ENCODE measurements at regions not wholly inside any gene's neighbourhood (a gene's known extent, or its start where the extent isn't known, plus 50 kb on each side); places are given as distances from the start of the nearest gene placed in this dataset.

DNA sequence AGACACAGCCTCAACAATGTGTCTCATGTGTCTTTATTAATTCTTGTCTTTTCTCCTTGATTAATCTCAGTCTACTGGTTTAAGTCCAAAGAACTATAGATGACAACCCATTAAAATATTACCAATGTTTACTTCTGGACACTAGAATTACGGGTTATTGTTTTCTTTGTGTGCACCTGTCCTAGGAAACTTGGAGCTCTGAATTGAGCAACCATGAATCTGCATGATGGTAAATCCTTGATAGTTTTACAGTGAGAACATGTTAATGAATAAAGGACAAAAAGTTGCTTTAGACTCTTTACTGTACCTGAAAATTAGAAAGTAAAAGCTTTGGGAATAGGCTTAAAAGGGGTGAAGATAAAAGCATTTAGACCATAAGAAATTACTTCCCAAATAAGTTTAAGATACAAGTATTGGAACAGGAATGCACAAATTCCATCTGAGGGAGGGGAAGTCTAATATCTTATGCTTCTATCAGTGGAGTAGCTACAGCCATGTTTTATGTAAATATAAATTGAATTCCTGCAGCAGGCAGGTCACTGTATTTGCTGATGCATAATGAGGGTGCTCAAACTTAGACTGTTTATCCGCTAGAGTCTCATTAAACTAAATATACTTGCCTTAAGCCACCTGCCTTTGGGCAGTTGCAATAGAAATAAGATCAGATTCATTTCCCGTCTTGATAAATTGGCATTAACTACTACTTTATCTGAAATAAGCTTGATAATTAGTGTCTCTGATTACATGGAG, 603.7 kb upstream of the GCFC2 start:
- DNase-seq = no peak

DNA sequence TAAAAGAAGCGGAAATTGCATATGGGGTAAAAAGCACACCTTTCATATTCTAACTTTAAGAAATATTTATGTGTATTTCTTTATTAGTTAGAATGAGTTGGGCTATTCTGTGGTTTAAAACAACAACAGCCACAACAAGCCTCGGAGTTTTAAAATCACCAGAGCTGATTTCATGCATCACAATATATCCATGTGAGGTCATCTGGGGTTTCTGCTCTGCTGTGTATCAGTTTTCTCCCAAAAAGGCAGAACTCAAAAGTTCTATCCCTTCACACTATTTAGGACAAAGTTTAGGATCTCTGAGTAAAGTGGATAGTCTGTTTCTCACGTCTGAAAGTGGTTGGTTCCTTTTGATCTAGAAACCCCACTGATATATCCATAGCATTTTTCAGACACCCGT, 601.5 kb upstream of the GCFC2 start:
- DNase-seq = no peak

DNA sequence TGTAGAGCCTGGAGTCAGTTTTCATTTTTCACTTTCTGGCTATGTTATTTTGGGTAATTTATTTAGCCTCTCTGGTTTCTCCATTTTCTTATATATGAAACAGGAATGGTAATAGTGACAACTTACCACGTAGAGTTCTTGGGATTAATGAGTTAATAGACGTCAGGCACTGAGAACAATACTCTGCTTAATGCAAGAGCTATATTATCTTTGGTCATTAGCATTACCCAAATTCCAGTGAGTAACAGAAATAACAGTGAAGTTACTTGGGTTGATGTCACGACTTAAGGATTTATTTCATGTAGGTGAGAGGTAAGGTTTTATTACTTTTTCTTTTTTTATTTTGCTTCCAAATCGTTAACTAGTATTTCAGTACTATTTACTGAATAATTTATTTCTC, 601.0 kb upstream of the GCFC2 start:
- no peak for DNase-seq

DNA sequence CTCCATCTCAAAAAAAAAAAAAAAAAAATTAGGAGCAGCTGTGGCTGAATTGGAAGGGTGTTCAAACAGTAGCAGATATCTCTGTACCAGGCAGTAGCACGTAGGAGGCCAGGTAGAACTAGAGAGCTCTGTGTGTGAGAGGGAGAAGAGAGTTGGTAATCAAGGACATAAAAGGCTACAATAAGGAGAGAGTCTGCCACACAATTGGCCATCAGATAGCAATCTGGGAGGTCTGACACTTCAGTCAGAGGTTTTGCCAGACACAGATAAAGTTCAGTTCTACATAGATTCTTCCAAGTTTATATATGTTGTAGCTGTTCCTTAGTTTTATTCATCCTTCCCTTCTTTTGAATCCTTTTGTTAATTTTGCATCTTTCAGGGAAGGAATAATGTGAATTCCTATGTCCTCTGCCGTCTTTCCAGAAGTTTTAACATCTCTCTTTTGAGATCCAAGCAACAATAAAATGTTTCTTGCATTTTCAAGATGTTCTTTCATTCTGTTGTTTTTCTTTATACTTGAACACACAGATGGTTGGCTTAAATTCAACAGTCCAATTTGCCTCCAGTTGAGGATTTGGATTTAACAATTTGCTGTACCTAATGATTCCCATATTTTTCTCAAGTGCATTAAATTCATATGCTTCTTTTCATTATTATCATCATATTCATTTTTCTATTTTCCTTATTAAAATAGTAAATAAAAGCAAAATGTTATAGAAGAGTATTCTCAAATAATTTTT, 600.3 kb upstream of the GCFC2 start:
- DNase-seq = no peak

DNA sequence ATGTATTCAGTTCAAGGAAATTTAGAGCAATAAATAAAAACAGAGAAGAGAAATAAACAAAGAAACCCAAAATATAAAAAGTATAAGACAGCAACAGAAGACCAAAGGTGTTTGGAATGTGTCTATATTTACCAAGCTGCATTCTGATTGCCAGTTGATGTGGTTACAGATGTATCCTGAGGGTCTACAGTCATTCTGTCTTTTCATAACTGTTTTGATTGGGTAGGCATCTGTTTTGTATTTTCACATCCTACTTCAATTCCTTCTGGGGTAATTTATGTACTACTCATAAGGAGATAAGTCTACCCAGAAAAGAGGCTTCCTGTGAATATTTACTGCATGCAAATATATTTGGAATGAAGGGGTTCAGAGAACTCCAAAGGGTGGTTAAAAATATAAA, 596.8 kb upstream of the GCFC2 start:
- DNase-seq = no peak

DNA sequence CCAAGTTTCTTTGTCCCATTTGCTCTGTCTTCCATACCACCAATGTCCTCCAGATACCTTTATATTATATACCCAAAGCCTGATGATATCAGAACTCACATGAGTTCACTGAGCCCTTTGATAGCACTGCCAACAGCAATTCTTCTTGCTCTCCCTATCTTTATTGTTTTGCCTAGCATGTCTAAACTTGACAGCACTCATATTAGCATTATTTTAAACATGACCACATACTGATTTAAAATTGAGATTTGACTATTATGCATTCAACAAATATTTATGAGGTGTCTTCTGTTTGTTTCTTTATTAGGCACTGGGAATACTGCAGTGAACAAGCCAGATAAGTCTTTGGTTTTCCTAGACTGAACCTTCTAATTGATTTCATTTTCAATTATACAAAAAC, 587.3 kb upstream of the GCFC2 start:
- DNase-seq = no peak

DNA sequence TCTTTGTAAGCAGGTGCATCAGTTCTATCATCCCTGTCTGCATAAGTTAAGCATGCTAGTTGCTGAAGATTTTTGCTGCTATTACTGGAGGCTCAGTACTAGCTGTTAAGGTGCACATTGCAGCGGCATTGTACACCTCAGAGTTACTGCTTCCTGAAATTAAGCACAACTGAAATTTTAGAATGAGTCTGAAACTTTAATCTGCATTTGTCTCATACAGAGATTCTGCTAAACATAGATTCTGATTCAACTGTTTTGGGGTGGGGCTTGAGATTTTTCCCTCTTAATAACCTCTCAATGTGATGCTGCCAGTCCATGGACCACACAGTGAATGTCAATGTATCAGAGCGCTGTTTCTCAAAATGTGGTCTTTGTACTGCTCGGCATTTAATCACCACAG, 585.7 kb upstream of the GCFC2 start:
- no peak for DNase-seq

DNA sequence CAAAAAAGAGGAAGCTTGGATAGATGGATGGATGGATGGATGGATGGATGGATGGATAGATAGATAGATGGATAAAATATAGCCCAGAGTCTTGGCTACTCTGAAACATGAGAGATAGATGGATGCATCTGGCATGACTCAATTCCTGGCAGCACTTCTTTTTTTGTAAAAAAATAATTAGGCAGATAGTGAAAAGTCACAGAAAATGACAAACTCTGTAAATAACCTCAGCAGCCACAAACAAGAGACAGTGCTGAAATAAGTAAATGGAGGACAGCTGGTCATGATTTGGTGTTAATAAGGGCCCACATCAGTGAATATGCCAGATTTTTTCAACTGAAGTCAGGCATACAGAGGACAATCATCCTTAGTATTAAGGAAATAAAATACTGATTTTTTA, 585.0 kb upstream of the GCFC2 start:
- DNase-seq = no peak

DNA sequence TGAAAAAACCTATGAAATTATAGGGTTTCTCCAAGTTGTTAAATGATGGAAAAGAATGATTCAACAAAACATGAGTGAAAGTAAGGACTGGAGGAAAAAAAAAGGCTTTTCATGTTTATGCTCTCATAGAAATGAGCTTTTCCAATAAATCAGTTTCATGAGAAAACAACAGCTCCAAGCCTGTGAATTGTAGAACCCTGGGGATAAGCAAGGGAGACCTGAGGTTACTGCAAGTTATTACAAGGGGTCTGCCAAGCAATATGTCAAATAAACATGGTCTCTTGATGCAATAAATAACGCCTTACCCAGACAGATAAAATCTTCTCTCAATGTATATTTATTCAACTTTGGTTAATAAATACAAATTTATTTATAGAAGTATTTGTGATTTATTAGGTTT, 577.9 kb upstream of the GCFC2 start:
- DNase-seq = no peak

DNA sequence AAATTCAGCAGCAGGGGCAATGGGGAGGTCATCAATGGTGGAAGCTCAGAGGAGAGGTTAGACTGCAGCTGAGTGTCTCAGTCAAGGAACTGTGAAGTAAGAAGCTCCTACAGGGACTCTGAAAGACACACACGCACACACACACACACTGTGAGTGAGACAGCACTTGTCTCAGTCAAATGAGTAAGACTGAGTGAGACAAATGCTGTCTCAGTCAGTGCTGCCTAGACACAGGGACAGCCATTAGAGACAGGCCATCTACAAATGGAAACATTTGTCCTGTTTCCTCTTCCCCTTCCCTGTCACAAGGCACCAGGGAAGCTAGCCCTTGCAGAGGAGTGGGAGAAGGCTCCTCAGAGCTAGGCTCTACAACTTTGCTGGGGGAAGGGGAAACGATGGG, 577.4 kb upstream of the GCFC2 start:
- no peak for DNase-seq

DNA sequence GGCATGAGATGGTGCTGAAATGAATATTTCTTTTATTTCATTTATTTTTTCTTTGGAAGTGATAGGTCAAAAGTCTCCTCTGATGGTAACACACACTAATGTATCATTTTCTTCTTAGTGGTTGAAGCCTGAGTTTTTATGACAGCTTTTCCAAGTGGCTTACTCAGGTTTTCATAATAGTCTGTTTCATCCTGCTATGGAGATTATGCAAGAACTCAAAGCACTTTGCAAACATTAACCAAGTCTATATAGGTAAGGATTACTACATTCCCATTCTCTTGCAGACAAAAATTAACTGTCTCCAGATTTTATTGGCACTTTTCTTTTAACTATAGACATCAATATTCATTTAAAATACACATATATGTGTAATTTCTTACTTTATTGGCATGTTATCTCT, 572.6 kb upstream of the GCFC2 start:
- DNase-seq = no peak

DNA sequence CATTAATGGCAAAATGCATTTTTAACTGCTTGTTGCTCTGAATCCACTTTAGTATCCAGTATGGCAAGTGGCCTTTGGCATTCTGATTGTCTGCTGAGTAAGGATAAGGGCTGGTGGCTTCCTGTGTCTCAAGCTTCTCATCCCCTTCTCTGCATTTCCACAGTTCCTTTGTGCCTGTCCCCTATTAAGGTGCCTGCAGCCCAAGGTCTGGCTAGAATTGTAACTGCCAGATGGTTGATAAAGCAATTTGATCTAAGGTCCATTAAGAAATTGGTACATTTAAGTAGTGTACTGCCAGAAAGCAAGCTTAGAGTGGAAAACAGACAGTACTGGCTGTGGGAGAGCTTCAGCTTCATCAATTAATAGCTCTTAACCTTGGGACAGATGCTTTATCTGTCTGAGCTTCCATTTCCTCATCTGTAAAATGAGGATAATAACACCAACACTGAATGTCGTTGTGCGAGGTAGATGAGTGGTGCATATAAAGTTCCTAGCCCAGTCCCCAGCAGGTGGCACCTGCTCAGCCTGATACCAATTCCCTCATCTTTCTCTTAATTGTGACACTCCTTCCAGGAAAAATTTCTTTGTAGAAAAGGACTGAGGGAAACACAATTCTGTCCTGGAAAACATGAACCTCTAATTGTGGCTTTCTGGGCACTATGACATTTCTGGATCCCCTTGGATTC, 570.6 kb upstream of the GCFC2 start:
- DNase-seq = no peak

DNA sequence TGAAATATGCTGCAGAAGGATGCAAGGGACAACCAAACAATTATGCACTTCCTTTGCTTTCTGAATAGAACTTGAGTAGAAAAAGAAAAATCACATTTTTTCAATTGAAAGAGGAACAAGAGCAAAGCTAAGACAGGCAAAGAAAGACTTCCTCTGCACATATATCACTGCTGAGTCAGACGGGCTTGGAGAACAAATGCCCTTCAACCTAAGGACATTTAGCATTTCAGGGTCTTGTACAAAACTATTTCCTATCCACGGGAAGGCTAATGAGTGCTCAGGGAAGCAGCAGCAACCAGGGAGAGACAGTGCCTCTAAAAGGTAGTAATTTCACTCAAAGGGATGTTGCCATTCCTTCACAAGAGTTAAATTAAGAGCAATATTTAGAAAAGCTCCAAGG, 570.0 kb upstream of the GCFC2 start:
- no peak for DNase-seq

DNA sequence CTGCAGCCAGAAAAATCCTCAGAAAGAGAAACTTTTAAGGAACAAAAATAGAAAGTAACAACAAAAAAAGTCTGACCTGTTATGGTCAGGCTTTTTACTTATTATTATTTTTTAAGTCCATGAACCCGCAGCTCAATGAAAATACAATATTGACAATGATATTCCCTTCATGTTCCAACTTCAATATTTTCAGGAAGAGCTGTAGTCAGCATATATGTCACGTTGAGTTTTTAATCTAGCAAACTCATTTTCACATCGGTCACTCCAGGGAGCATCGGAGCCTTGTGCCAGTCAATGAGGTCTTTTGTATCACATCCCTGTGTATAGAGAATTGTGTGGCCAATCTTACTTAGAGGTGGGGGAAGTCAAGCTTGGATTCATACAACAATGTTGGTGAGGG, 568.4 kb upstream of the GCFC2 start:
- DNase-seq = no peak

DNA sequence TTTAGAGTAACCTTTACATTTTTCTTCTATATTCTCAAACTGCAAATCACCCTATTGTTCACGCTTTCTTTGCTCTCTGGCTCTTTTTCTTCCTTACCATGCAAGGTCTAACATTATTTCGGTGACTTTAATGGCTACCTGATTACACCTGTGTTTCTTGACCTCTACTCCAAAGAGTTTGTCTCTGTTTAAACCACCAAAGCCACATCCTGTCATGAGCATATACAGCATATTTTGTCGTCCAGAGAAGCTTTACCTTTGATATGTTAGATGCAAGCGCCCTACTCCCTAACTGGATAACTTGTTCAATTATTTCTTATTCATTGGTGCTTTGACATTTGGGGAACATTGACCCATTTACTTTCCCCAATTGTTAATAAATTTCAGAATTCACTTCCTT, 565.1 kb upstream of the GCFC2 start:
- no peak for DNase-seq

DNA sequence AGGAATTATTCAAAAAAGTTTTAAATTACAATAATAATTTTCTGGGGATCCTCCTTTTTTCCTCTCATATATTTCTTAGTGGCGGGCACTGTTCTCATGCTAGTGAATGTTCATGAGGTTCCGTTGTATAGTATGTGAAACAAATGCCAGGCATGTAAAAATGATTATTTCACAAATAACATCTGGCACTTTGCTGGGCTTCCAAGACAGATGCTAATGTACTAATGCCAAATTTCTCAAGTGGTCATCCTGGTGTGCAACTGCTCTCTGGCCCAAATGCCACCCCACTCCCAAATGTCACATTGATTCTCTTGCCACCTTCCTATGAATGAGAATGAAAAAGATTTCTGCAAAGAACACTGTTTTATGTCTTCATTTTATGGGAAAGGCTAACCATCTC, 564.0 kb upstream of the GCFC2 start:
- DNase-seq = no peak

DNA sequence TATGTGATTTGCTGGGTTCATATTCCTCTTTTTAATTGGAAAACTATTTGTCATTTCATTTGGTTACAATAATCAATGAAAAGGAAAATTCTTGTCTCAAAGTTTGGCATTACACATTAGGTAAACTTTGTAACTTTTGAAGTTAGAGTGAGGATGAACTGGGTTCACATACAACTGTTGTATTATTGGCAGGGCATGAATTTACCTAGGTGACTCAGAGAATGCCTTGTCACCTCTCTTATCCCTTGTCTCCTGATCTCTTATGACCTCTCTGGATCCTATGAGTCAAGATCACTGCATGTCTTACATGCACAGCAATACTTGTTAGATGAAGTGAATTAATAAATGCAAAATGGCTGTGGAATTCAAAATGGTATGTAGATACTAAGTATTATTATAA, 563.4 kb upstream of the GCFC2 start:
- DNase-seq = no peak

DNA sequence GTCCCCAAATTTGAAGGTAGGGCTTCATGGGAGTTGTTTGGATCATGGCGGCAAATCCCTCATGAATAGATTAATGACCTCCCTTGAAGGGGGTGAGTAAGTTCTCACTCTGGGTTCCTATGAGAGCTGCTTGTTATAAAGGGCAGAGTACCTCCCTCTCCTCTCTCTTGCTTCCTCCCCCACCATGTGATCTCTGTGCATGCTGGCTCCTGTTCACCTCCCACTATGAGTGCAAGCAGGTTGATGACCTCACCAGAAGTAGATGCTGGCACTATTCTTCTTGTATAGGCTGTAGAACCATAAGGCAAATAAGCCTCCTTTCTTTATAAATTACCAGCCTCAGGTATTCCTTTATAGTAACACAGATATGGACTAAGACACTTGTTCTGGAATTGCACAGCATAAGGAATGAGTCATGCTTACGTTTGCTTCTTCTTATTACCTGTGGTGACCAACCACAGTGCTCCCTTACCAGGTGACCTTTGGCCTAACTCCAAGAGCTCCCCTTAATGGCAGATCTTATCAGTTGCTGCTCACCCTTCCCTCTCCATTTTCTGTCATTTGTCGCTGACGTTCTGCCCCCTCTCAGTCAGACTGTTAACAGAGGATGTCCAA, 559.5 kb upstream of the GCFC2 start:
- DNase-seq = no peak

DNA sequence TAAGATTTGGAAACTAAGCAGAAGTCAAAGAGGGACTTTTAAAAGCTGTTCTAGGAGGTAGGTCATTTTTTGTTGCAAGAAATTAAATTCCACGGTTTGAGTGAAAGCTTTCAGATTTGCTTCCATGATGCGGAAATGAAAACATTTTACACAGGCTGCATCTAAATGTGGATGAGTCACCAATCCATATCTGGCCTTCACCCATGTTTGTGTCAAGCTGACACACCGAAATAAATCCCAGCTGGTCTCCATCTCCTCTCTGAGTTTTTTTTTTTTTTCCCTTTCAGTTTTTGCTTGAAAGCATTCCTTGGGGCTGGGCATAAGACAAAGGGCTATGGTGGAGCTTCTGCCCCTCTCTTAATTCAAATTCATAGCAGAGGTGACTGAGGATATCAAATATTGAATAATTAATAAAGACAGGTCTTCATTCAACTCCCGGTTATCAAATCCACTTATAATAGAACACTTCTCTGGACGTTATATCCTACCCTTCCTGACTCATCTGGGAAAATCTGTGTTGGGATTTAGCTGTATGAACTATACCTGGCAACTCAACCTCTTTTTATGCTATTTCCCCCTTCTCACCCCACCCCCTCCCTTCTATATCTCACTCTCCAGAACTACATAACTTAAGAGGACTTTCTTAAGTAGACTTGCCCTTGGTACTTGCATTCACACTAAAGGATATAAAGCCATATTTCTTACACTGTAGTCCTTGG, 558.3 kb upstream of the GCFC2 start:
- no peak for DNase-seq

DNA sequence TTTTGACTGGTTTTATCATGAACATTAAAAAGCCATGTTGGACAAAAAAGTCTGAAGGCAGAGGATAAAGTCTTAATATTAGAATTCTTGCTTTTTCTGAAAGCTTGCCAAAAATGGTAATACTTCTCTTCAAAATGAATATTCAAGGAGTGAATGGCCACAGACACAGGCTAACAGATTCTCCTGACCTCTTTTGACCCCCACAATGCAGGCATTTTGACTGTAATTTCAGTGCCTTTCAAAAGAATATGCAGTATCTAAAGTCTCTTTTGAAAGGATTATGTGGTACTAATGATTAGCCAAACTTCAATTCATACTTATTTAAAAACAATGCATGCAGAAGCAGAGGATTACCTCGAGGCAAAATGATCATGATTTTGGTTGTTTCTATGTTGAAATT, 557.8 kb upstream of the GCFC2 start:
- no peak for DNase-seq

DNA sequence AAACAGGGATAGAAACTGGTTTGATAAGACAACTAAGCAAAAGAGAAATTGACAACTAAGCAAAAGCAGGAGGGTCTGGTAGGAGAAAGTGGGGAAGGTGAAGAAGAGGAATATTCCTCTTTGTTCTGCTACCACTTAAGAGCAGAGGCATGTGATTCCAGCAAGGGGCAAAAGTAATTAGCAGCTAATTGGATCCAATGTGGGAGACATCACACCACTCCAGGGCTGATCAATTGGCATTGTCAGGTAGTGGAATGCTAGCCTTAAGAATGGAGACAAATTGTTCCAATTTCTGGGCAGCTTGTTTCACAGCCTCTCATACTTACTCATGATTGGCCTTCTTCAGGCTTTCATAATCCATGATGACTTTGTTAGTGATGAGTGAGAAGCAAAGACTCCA, 547.1 kb upstream of the GCFC2 start:
- DNase-seq = no peak

DNA sequence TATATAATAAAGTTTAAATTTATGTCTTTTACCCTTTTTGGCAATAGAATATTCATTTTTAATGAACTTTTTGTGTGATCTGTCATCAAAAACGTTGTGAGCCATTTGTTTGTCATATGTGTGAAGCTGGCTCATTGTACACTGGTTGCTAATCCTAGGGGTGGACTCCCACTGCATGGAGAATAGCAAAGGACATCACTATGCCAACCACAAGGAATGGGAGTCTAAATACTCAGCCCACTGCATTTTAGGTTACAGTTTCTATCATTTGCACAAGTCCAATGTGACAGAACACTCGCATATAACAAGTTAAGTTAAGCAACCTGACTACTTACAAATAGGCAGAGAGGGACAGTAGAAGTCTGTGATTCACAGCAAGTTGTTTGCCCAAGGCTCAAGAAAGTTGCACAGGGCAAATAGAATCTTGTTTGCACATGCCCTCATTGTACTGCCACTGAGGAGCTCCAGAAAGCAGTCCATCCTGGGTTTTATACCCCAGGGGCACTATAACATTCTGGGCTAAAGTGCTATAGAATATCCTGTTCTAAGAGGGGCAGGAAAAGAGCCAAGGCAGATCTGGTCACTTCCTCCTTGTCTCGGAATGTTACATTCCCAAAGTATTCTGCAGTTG, 545.9 kb upstream of the GCFC2 start:
- no peak for DNase-seq

DNA sequence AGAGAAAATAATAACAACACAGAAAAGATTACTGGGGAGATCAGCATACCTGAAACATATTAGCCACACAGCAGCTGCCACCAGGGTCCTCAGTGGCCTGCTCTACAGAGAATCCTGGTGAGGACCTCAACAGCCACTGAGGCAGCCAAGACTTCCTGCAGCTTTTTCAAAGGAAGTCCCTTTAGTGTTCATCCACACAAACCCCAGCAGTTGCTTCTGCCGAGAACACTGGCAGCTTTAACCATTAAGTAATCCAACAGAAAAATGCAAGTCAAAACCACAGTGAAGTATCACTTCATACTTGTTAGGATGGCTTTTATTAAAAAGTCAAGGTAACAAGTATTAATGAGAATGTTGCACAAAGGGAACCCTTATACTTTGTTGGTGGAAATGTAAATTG, 542.0 kb upstream of the GCFC2 start:
- no peak for DNase-seq

Measured in inflammatory macrophage treated with lipopolysaccharide for 1 hour (primary cell).